ENCODE measurements at regions not wholly inside any gene's neighbourhood (a gene's known extent, or its start where the extent isn't known, plus 50 kb on each side); places are given as distances from the start of the nearest gene placed in this dataset.

DNA sequence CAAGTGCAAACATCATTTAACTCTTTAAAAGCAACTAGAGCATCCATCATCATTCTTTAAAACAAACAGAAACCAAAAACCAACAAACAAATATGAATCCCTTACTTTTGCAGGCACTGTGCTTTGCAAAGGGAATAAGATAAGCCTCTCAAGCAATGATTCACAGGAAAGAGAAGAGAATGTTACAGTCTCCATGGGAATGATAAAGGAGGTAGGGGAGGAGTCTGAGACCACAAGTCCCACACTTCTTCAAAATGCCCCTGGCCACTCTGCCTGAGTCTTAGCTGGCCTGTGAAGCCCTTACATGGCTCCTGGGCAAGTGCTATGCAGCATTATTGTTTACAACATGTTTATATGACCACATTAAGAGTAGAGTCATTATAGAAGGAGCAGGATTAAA, 257.7 kb upstream of the MARCKS start:
- Histone ChIP-seq H3K4me1 (ENCODE audit: low read length) (no peaks in the 10 kb centered on the region), H3K9ac (ENCODE audit: low read length) (no peak overlapping the region), H3K4me3 (ENCODE audit: low read length) (no peak overlapping the region), H3K4me2 (ENCODE audit: low read depth, low read length, poor library complexity, severe bottlenecking) (no peak overlapping the region), H3K9me3 (ENCODE audit: low read length) (no peaks in the 10 kb centered on the region), H2AFZ (ENCODE audit: low read length) (no peak overlapping the region), H4K20me1 (ENCODE audit: insufficient read depth, low read depth, low read length) (no peaks in the 10 kb centered on the region), H3K79me2 (ENCODE audit: low read length) (no peaks in the 10 kb centered on the region), H3K36me3 (ENCODE audit: insufficient read depth, low read length) (no peaks in the 10 kb centered on the region), H3K9me2 (replicated peaks; ENCODE audit: insufficient read depth, low read length) (no peaks in the 10 kb centered on the region), H3K27me3 (ENCODE audit: low read length) (no peaks in the 10 kb centered on the region), H3K27ac (ENCODE audit: low read length) (no peak overlapping the region)
- no peak for DNase-seq

DNA sequence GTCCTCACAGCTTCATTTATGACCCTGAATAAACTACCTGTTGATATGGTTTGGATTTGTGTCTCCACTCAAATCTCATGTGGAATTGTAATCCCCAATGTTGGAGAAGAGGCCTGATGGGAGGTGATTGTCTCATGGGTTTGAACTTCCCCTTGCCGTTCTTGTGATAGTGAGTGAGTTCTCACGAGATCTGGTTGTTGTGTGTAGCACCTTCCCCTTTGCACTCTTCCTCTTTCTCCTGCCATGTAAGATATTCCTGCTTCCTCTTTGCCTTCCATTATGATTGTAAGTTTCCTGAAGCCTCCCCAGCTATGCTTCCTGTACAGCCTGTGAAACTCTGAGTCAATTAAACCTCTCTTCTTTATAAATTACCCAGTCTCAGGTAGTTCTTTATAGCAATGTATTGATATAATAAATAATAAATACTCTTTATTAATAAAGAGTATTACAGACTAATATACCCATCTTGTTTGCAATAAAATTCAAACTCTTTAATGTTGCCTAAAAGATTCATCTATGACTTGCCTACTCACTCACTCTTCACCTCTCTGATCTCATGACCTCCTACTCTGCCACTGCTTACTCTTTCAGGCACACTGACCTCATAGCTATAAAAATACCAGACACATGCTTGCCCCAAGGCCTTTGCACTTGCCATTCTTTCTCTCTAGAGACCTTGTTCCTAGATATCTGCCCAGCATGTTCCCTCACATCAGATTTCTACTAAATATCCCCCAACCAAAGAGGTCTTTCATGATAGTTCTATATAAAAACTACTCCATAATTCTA, 256.4 kb upstream of the MARCKS start:
- Histone ChIP-seq H3K36me3 (ENCODE audit: insufficient read depth, low read length) (no peaks in the 10 kb centered on the region), H3K27ac (ENCODE audit: low read length) (no peak overlapping the region), H3K79me2 (ENCODE audit: low read length) (no peaks in the 10 kb centered on the region), H3K27me3 (ENCODE audit: low read length) (no peaks in the 10 kb centered on the region), H2AFZ (ENCODE audit: low read length) (no peak overlapping the region), H3K9ac (ENCODE audit: low read length) (no peak overlapping the region), H3K9me2 (replicated peaks; ENCODE audit: insufficient read depth, low read length) (no peaks in the 10 kb centered on the region), H3K4me3 (ENCODE audit: low read length) (no peak overlapping the region), H3K4me2 (ENCODE audit: low read depth, low read length, poor library complexity, severe bottlenecking) (no peak overlapping the region), H3K4me1 (ENCODE audit: low read length) (no peaks in the 10 kb centered on the region), H3K9me3 (ENCODE audit: low read length) (no peaks in the 10 kb centered on the region), H4K20me1 (ENCODE audit: insufficient read depth, low read depth, low read length) (no peaks in the 10 kb centered on the region)
- no peak for DNase-seq

DNA sequence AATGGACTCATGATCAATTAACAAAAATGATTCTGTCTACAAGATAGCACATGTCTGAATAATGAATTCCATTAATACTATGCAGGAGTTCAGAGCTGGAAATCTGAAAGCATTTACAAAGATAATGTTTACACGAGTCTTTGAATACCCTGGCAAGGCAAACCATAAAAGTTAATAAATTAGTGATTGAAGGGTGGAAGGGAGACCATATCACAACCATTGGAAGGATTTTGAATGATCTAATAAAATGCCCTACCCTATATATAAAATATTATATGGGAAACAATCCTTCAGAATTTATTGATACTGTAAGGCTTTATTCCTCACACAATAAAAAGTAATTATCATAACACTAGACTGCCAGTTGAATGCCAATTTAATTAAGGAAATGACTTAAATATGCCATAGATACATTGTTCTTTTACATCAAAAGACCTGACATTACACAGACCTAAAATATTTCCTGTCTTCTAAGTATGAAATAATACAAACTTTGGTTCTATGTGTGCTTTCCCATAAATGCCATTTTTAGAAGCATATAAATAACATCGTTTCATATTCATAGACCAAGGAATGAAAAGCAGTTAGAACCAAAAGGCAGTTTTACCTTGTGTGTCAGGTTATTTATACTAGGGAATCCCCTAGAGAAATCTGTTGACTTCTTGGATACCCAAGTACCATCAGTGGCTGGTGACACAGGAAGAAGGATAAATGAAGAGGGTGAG, 249.2 kb upstream of the MARCKS start:
- Histone ChIP-seq H3K27me3 (ENCODE audit: low read length) (no peaks in the 10 kb centered on the region), H3K9me3 (ENCODE audit: low read length) (no peaks in the 10 kb centered on the region), H3K4me2 (ENCODE audit: low read depth, low read length, poor library complexity, severe bottlenecking) (no peak overlapping the region), H3K9ac (ENCODE audit: low read length) (no peak overlapping the region), H3K79me2 (ENCODE audit: low read length) (no peaks in the 10 kb centered on the region), H4K20me1 (ENCODE audit: insufficient read depth, low read depth, low read length) (no peaks in the 10 kb centered on the region), H3K4me3 (ENCODE audit: low read length) (no peak overlapping the region), H2AFZ (ENCODE audit: low read length) (no peak overlapping the region), H3K27ac (ENCODE audit: low read length) (no peak overlapping the region), H3K9me2 (replicated peaks; ENCODE audit: insufficient read depth, low read length) (no peaks in the 10 kb centered on the region), H3K4me1 (ENCODE audit: low read length) (no peaks in the 10 kb centered on the region), H3K36me3 (ENCODE audit: insufficient read depth, low read length) (no peaks in the 10 kb centered on the region)
- DNase-seq: no peak

DNA sequence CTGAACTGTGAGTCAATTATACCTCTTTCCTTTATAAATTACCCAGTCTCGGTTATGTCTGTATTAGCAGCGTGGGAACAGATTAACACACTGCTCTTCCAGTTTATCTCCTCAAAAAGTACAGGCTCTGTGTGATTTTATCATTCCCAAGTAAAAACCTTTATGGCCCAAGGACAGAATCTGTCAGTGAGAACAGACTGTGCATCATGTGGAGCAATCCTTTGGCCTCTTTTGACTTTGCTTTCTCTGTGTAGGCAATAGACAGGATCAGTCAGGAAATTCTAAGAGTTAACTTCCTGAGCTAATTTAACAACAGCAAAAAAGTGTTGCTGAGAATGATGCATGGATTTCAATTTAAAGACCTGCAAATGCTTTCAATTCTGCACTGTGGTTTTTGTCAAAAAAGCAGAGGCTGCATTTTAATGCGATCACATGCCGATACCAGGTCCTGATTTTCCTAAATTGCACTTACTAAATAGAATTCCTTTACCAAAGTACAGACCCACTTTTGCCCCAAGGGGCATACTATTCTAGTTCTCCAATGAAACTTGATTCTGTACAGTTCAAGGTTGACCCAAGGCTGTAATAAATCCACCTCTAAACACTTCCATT, 246.7 kb upstream of the MARCKS start:
- H3K9ac ChIP-seq (ENCODE audit: low read length): no peak overlapping the region
- no peaks in the 10 kb centered on the region for H3K9me3 ChIP-seq (ENCODE audit: low read length)
- no peaks in the 10 kb centered on the region for H3K27me3 ChIP-seq (ENCODE audit: low read length)
- no peak overlapping the region for H3K4me2 ChIP-seq (ENCODE audit: low read depth, low read length, poor library complexity, severe bottlenecking)
- no peak for DNase-seq
- H3K4me1 ChIP-seq (ENCODE audit: low read length): no peaks in the 10 kb centered on the region
- no peaks in the 10 kb centered on the region for H3K9me2 ChIP-seq (replicated peaks; ENCODE audit: insufficient read depth, low read length)
- no peak overlapping the region for H2AFZ ChIP-seq (ENCODE audit: low read length)
- H3K79me2 ChIP-seq (ENCODE audit: low read length): no peaks in the 10 kb centered on the region
- H4K20me1 ChIP-seq (ENCODE audit: insufficient read depth, low read depth, low read length): no peaks in the 10 kb centered on the region
- H3K27ac ChIP-seq (ENCODE audit: low read length): no peak overlapping the region
- no peak overlapping the region for H3K4me3 ChIP-seq (ENCODE audit: low read length)
- no peaks in the 10 kb centered on the region for H3K36me3 ChIP-seq (ENCODE audit: insufficient read depth, low read length)

DNA sequence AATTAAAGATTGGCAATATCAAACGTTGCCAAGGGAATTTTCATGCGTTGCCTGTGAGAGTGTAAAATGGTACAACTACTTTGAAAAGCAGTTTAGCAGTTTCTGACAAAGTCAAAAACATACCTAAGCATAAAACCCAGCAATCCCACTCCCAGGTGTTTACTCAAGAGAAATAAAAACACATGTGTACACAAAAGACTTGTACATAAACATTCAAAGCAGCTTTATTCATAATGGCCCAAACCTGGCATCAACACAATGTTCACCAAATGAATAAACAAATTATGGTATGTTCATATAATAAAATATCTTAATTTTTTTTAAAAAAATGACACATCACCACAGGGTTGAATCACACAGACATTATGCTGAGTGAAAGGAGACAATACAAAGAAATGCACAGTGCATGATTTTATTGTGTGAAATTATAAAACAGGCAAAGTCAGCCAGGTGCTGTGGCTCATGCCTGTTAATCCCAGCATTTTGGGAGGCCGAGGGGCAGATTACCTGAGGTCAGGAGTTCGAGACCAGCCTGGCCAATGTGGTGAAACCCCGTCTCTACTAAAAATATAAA, 240.4 kb upstream of the MARCKS start:
- Histone ChIP-seq H3K79me2 (ENCODE audit: low read length) (no peaks in the 10 kb centered on the region), H3K36me3 (ENCODE audit: insufficient read depth, low read length) (no peaks in the 10 kb centered on the region), H3K9me2 (replicated peaks; ENCODE audit: insufficient read depth, low read length) (no peaks in the 10 kb centered on the region), H3K9me3 (ENCODE audit: low read length) (no peaks in the 10 kb centered on the region), H3K4me2 (ENCODE audit: low read depth, low read length, poor library complexity, severe bottlenecking) (no peak overlapping the region), H3K27ac (ENCODE audit: low read length) (no peak overlapping the region), H4K20me1 (ENCODE audit: insufficient read depth, low read depth, low read length) (no peaks in the 10 kb centered on the region), H3K9ac (ENCODE audit: low read length) (no peak overlapping the region), H3K4me1 (ENCODE audit: low read length) (no peaks in the 10 kb centered on the region), H2AFZ (ENCODE audit: low read length) (no peak overlapping the region), H3K27me3 (ENCODE audit: low read length) (no peaks in the 10 kb centered on the region), H3K4me3 (ENCODE audit: low read length) (no peak overlapping the region)
- no peak for DNase-seq

DNA sequence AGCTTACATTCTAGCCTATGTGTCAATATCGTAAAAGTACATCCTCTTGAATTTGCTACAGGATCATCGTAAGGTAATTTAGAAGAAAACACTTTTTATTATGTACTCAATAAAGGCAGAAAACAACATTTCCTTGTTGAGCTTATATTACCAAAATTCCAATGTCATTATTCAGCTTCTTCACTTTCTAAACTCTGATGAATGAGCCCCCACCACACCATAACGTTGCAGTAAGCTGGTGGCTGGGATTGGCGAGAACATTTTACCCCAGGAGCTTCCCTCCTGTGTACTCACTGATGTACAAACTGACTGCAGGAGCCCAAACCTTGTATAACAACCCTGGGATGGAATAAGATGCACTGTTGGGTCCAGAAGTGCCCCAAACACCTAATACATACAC, 238.1 kb upstream of the MARCKS start:
- no peak overlapping the region for H3K4me3 ChIP-seq (ENCODE audit: low read length)
- DNase-seq: no peak
- H3K27me3 ChIP-seq (ENCODE audit: low read length): no peaks in the 10 kb centered on the region
- H3K9me3 ChIP-seq (ENCODE audit: low read length): no peaks in the 10 kb centered on the region
- H3K36me3 ChIP-seq (ENCODE audit: insufficient read depth, low read length): no peaks in the 10 kb centered on the region
- H3K27ac ChIP-seq (ENCODE audit: low read length): no peak overlapping the region
- no peak overlapping the region for H2AFZ ChIP-seq (ENCODE audit: low read length)
- no peak overlapping the region for H3K4me2 ChIP-seq (ENCODE audit: low read depth, low read length, poor library complexity, severe bottlenecking)
- no peaks in the 10 kb centered on the region for H4K20me1 ChIP-seq (ENCODE audit: insufficient read depth, low read depth, low read length)
- H3K4me1 ChIP-seq (ENCODE audit: low read length): no peaks in the 10 kb centered on the region
- H3K79me2 ChIP-seq (ENCODE audit: low read length): no peaks in the 10 kb centered on the region
- no peaks in the 10 kb centered on the region for H3K9me2 ChIP-seq (replicated peaks; ENCODE audit: insufficient read depth, low read length)
- H3K9ac ChIP-seq (ENCODE audit: low read length): no peak overlapping the region

DNA sequence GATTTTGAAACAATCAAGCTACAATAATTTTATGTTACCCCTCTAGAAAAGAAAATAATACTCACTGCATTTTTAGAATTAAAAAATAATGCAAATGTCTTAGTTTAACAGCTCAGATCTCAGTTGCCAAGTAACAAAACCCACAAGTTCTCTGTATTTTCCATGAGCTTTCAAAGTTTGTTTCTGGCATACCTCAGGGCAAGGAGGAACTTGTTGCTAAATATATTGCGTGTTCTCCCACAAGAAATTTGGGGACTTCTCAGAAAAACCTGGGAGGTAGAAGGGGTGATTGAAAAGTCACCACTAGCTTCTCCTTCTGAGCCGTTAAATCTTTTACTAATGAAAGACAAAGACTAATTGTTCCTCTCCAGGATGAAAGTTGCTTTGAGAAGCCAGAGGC, 236.8 kb upstream of the MARCKS start:
- no peaks in the 10 kb centered on the region for H3K4me1 ChIP-seq (ENCODE audit: low read length)
- H4K20me1 ChIP-seq (ENCODE audit: insufficient read depth, low read depth, low read length): no peaks in the 10 kb centered on the region
- no peaks in the 10 kb centered on the region for H3K79me2 ChIP-seq (ENCODE audit: low read length)
- H3K9me3 ChIP-seq (ENCODE audit: low read length): no peaks in the 10 kb centered on the region
- no peaks in the 10 kb centered on the region for H3K27me3 ChIP-seq (ENCODE audit: low read length)
- H3K4me3 ChIP-seq (ENCODE audit: low read length): no peak overlapping the region
- no peaks in the 10 kb centered on the region for H3K36me3 ChIP-seq (ENCODE audit: insufficient read depth, low read length)
- DNase-seq: no peak
- H3K27ac ChIP-seq (ENCODE audit: low read length): no peak overlapping the region
- no peak overlapping the region for H3K4me2 ChIP-seq (ENCODE audit: low read depth, low read length, poor library complexity, severe bottlenecking)
- H3K9me2 ChIP-seq (replicated peaks; ENCODE audit: insufficient read depth, low read length): no peaks in the 10 kb centered on the region
- H2AFZ ChIP-seq (ENCODE audit: low read length): no peak overlapping the region
- no peak overlapping the region for H3K9ac ChIP-seq (ENCODE audit: low read length)

DNA sequence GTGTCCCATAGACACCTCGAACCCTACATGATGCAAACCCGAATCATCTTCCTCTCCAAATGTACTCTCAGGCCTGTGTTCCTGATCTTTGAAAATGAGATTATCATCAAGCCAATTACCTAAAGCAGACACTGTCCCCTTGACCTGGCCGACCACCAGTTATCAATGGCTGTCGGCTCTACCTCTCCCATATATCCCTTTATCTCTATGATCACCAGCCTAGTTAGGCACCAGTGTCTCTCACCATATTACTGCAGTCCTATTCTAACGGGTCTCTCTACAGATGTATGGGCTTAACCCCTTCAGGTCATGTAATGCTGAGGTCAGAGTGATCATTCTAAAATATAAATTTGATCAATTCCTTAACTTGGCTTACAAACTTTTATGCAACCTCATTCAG, 234.9 kb upstream of the MARCKS start:
- no peaks in the 10 kb centered on the region for H3K9me2 ChIP-seq (replicated peaks; ENCODE audit: insufficient read depth, low read length)
- H3K4me3 ChIP-seq (ENCODE audit: low read length): no peak overlapping the region
- H2AFZ ChIP-seq (ENCODE audit: low read length): no peak overlapping the region
- no peaks in the 10 kb centered on the region for H4K20me1 ChIP-seq (ENCODE audit: insufficient read depth, low read depth, low read length)
- H3K36me3 ChIP-seq (ENCODE audit: insufficient read depth, low read length): no peaks in the 10 kb centered on the region
- no peak overlapping the region for H3K4me2 ChIP-seq (ENCODE audit: low read depth, low read length, poor library complexity, severe bottlenecking)
- no peak overlapping the region for H3K9ac ChIP-seq (ENCODE audit: low read length)
- 0 out of 2 replicates have a peak, but pooled peaks cover 2% of the 10 kb centered on the region for H3K27me3 ChIP-seq (ENCODE audit: low read length)
- H3K27ac ChIP-seq (ENCODE audit: low read length): no peak overlapping the region
- no peak for DNase-seq
- H3K79me2 ChIP-seq (ENCODE audit: low read length): no peaks in the 10 kb centered on the region
- H3K4me1 ChIP-seq (ENCODE audit: low read length): no peaks in the 10 kb centered on the region
- H3K9me3 ChIP-seq (ENCODE audit: low read length): no peaks in the 10 kb centered on the region

Measured in Karpas-422 (cell line).